ENCODE measurements at regions not wholly inside any gene's neighbourhood (a gene's known extent, or its start where the extent isn't known, plus 50 kb on each side); places are given as distances from the start of the nearest gene placed in this dataset.

DNA sequence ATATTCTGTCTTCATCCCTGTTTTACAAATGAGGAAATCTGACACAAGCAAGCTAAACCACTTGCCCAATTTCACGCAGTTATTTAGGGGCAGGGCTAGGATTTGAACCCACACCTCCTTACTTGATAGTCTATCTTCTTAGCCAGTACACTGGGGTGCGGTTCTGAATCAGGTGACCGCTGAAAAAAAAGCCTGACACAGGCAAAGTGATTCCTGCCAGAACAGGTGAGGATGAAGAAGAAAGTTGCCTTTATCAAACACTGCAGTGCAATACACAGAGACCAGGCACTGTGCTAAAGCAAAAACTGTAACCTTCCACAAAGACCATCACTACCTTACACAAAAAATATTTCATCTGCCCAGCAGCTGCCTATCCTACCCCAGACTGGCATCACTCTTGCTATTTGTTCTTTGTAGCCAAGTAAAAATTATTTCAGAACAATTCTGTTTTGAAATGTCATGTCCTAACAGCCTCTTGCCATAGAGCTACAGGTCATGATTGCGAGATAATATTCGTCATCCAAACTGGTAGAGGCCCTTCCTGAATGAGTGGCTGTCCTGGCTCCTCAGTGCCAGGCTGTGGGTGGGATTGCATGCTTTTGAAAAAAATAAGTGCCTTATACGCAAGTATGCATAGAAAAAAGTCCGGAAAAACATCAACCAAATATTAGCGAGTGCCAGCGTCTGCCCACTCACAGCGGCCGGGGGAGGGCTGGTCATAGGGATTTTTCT, 142.3 kb upstream of the TPM1 start:
- TF ChIP-seq POLR2AphosphoS5 (IDR thresholded peaks at IDR 0.05; ENCODE audit: insufficient read depth in 1 of 2, low read depth in 1 of 2) (no peak), POLR2A (IDR thresholded peaks at IDR 0.05) (no peak)
- TF ChIP-seq, protein P1, sequence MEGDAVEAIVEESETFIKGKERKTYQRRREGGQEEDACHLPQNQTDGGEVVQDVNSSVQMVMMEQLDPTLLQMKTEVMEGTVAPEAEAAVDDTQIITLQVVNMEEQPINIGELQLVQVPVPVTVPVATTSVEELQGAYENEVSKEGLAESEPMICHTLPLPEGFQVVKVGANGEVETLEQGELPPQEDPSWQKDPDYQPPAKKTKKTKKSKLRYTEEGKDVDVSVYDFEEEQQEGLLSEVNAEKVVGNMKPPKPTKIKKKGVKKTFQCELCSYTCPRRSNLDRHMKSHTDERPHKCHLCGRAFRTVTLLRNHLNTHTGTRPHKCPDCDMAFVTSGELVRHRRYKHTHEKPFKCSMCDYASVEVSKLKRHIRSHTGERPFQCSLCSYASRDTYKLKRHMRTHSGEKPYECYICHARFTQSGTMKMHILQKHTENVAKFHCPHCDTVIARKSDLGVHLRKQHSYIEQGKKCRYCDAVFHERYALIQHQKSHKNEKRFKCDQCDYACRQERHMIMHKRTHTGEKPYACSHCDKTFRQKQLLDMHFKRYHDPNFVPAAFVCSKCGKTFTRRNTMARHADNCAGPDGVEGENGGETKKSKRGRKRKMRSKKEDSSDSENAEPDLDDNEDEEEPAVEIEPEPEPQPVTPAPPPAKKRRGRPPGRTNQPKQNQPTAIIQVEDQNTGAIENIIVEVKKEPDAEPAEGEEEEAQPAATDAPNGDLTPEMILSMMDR (IDR thresholded peaks at IDR 0.05): no peak
- peaks cover 33% of the 10 kb centered on the region for H3K4me1 ChIP-seq
- H3K36me3 ChIP-seq: no peaks in the 10 kb centered on the region
- no peak for DNase-seq (ENCODE audit: extremely low spot score in 2 of 2)
- H3K9me3 ChIP-seq: no peaks in the 10 kb centered on the region
- no peak overlapping the region for H3K27ac ChIP-seq
- no peaks in the 10 kb centered on the region for H3K27me3 ChIP-seq
- H3K4me3 ChIP-seq: no peak overlapping the region
- intact Hi-C loops (cut with DNase I): no loop called here

DNA sequence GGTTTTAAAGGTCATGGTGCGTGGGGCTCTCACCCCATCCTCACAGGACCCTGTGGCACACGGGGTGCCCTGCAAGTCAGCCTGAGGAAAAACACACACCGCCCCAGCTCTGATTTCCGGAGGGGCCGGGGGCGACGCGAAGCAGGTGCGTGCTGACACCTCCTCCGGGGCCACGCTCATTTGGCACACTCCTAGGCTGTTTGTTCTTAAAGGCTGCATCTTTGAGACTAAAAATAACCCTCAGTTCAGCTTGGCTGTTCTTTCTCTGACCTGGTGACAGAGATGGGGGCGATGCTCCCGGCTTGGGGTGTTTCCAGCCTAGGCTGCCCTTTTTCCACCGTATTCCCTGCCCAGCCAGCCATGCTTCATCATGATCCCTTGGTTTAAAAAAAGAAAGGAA, 141.5 kb upstream of the TPM1 start:
- peaks cover 27% of the 10 kb centered on the region for H3K4me1 ChIP-seq
- TF ChIP-seq, protein P1 (IDR thresholded peaks at IDR 0.05): no peak
- TF ChIP-seq POLR2AphosphoS5 (IDR thresholded peaks at IDR 0.05; ENCODE audit: insufficient read depth in 1 of 2, low read depth in 1 of 2) (no peak), POLR2A (IDR thresholded peaks at IDR 0.05) (no peak)
- no peaks in the 10 kb centered on the region for H3K36me3 ChIP-seq
- no peaks in the 10 kb centered on the region for H3K9me3 ChIP-seq
- no peaks in the 10 kb centered on the region for H3K27me3 ChIP-seq
- no peak overlapping the region for H3K4me3 ChIP-seq
- intact Hi-C loops (cut with DNase I): no loop called here
- no peak overlapping the region for H3K27ac ChIP-seq
- DNase-seq (ENCODE audit: extremely low spot score in 2 of 2): no peak

DNA sequence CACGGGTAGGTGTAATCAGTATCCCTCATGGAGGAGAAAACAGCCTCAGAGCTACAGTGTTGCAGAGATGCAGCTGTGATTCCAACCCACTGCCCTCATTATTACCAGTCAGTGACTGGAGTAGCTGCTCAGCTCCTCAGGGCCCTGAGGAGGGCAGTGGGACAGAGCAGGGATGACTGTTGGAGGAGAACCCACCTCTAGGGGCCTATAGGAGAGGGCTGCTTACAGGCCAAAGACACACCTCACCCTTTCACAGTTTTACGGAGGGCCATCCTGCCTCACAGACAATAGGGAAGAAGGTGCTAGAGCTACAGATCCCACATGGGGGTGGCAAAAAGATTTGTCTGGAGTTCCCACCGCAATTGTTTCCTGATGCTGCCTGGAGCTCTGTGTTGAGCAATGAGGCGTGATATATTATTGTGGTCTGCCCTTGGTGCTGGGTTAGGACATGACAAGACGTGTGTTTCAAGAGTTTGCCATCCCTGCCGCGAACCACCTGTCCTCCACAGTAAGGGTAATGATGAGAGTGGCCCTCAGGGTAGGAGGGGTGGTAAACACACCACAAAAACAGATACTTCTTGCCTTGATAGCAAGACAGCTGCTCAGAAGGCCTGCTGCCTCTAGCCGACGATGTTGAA, 140.5 kb upstream of the TPM1 start:
- intact Hi-C loops (cut with DNase I): no loop called here
- DNase-seq (ENCODE audit: extremely low spot score in 2 of 2): no peak
- Histone ChIP-seq H3K27me3 (no peaks in the 10 kb centered on the region), H3K27ac (no peak overlapping the region), H3K4me1 (peaks cover 18% of the 10 kb centered on the region), H3K36me3 (no peaks in the 10 kb centered on the region), H3K4me3 (no peak overlapping the region), H3K9me3 (no peaks in the 10 kb centered on the region)
- TF ChIP-seq POLR2A (IDR thresholded peaks at IDR 0.05): no peak
- TF ChIP-seq, protein P1 (IDR thresholded peaks at IDR 0.05): no peak
- no peak for TF ChIP-seq POLR2AphosphoS5 (IDR thresholded peaks at IDR 0.05; ENCODE audit: insufficient read depth in 1 of 2, low read depth in 1 of 2)

DNA sequence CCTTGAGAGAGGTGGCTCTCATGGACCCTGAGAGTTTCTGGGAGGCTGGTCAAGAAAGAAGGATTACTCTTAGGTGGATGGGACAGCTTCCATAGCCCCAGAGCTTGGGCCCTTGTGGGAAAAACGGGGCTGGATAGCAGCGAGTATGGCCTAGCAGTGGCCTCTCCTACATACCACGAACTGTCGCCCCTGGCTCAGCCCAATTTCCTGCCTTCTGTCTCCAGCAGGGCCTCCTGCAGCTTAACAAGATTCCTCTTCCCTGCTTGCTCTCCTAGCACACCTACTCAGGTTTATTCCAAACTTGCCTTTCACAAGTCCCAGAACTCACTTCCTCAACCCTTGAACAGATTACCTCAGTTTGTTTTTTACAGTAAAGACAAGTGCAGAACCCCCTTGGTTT, 139.7 kb upstream of the TPM1 start:
- H3K27ac ChIP-seq: no peak overlapping the region
- H3K36me3 ChIP-seq: no peaks in the 10 kb centered on the region
- TF ChIP-seq, protein P1 (IDR thresholded peaks at IDR 0.05): no peak
- no peak for TF ChIP-seq POLR2AphosphoS5 (IDR thresholded peaks at IDR 0.05; ENCODE audit: insufficient read depth in 1 of 2, low read depth in 1 of 2)
- TF ChIP-seq POLR2A (IDR thresholded peaks at IDR 0.05): no peak
- intact Hi-C loops (cut with DNase I): no loop called here
- H3K9me3 ChIP-seq: no peaks in the 10 kb centered on the region
- H3K27me3 ChIP-seq: no peaks in the 10 kb centered on the region
- H3K4me1 ChIP-seq: peaks cover 10% of the 10 kb centered on the region
- no peak for DNase-seq (ENCODE audit: extremely low spot score in 2 of 2)
- no peak overlapping the region for H3K4me3 ChIP-seq

DNA sequence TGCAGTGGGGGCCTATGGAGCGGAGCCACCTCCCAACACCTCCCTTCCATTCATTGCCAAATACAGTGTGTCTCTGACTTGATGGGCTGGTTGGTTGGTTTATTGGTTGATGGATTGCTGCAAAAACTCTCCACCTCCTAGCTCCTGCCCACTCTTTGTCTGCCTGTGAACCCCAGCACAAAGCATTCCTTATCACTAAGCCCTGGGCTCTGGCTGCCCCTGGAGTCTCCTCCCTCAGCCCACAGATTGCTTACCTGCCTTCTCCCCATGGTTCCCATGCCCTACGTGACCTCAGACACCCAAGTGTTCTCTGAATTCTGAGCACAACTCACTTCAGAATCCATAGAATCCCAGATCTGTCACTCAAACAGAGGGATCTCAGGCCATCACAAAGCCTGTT, 139.1 kb upstream of the TPM1 start:
- no peak for DNase-seq (ENCODE audit: extremely low spot score in 2 of 2)
- Histone ChIP-seq H3K27me3 (no peaks in the 10 kb centered on the region), H3K4me1 (peaks cover 6% of the 10 kb centered on the region), H3K36me3 (no peaks in the 10 kb centered on the region), H3K27ac (no peak overlapping the region), H3K4me3 (no peak overlapping the region), H3K9me3 (no peaks in the 10 kb centered on the region)
- intact Hi-C loops (cut with DNase I): no loop called here
- TF ChIP-seq POLR2A (IDR thresholded peaks at IDR 0.05): no peak
- TF ChIP-seq, protein P1 (IDR thresholded peaks at IDR 0.05): no peak
- no peak for TF ChIP-seq POLR2AphosphoS5 (IDR thresholded peaks at IDR 0.05; ENCODE audit: insufficient read depth in 1 of 2, low read depth in 1 of 2)
